WTC11 (cell line): ENCODE measurements at regions not wholly inside any gene's neighbourhood (a gene's known extent, or its start where the extent isn't known, plus 50 kb on each side); places are given as distances from the start of the nearest gene placed in this dataset.

ENCODE experiments used
- ATF2 ChIP-seq: sonication (generic); formaldehyde crosslinking; IDR thresholded peaks from 2 replicates; pipeline ENCODE4 v1.8.1; 2022; ENCODE audit warnings: low read depth, missing genetic modification reagents, borderline replicate concordance
- HMGA2 ChIP-seq: fragments of 250-450 bp; sonication (Bioruptor Pico); IDR thresholded peaks from 2 replicates; pipeline ENCODE4 v1.4.0; 2021; ENCODE audit warnings: mild to moderate bottlenecking, moderate library complexity
- SMAD4 ChIP-seq: sonication (generic); formaldehyde crosslinking; IDR thresholded peaks from 2 replicates; pipeline ENCODE4 v1.8.0; 2022; ENCODE audit warnings: mild to moderate bottlenecking, missing genetic modification reagents
- SP1 ChIP-seq: sonication (generic); formaldehyde crosslinking; conservative IDR thresholded peaks from 2 replicates; pipeline ENCODE4 v1.8.1; 2022; ENCODE audit warnings: missing genetic modification reagents
- ZBTB21 ChIP-seq: sonication (generic); formaldehyde crosslinking; IDR thresholded peaks from 2 replicates; pipeline ENCODE4 v1.8.1; 2023; ENCODE audit warnings: mild to moderate bottlenecking, missing genetic modification reagents, borderline replicate concordance
- ZNF138 ChIP-seq: sonication (generic); formaldehyde crosslinking; conservative IDR thresholded peaks from 2 replicates; pipeline ENCODE4 v1.8.1; 2022; ENCODE audit warnings: mild to moderate bottlenecking, moderate library complexity, missing genetic modification reagents
- ZNF263 ChIP-seq: sonication (generic); formaldehyde crosslinking; IDR thresholded peaks from 2 replicates; pipeline ENCODE4 v1.8.1; 2022; ENCODE audit warnings: low read depth, mild to moderate bottlenecking, moderate library complexity, missing genetic modification reagents
- TF ChIP-seq, protein P1 (sequence below): fragments of 200-600 bp; IDR thresholded peaks from 2 replicates; pipeline ENCODE4 v1.8.0; 2022; ENCODE audit warnings: antibody characterized with exemption
- TF ChIP-seq, protein P2 (sequence below): sonication (generic); formaldehyde crosslinking; conservative IDR thresholded peaks from 2 replicates; pipeline ENCODE4 v1.8.1; 2023; ENCODE audit warnings: mild to moderate bottlenecking, low read depth, missing genetic modification reagents, moderate library complexity

DNA sequence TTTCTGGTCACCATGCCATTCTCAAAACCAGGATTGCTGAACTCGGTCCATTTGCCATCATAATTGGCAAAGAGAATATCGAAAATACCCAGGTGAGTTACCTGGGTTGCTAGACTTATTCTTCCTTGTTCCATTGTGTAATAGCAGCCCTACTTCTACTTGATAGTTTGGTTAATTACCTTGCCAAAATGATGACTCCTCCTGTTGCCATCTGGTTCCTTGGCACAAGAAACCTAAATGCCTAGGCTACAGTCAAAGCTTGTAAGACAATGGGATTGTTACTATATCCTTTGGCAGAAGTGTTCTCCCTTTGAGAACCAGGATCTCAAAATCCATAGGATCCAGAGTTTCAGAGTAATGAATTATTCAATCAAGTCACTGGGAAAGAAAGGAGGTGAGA is 373.2 kb upstream of the ACTBL2 start:
- TF ChIP-seq ZNF263 (CRISPR knock-in tag) = no peak
- no peak for TF ChIP-seq ATF2
- TF ChIP-seq, protein P1, sequence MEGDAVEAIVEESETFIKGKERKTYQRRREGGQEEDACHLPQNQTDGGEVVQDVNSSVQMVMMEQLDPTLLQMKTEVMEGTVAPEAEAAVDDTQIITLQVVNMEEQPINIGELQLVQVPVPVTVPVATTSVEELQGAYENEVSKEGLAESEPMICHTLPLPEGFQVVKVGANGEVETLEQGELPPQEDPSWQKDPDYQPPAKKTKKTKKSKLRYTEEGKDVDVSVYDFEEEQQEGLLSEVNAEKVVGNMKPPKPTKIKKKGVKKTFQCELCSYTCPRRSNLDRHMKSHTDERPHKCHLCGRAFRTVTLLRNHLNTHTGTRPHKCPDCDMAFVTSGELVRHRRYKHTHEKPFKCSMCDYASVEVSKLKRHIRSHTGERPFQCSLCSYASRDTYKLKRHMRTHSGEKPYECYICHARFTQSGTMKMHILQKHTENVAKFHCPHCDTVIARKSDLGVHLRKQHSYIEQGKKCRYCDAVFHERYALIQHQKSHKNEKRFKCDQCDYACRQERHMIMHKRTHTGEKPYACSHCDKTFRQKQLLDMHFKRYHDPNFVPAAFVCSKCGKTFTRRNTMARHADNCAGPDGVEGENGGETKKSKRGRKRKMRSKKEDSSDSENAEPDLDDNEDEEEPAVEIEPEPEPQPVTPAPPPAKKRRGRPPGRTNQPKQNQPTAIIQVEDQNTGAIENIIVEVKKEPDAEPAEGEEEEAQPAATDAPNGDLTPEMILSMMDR = no peak
- no peak for TF ChIP-seq HMGA2 (CRISPR knock-in tag)
- TF ChIP-seq SMAD4 (CRISPR knock-in tag) = no peak
- TF ChIP-seq SP1 = no peak
- TF ChIP-seq ZNF138 (CRISPR knock-in tag) = no peak
- TF ChIP-seq ZBTB21 = no peak
- TF ChIP-seq, protein P2, sequence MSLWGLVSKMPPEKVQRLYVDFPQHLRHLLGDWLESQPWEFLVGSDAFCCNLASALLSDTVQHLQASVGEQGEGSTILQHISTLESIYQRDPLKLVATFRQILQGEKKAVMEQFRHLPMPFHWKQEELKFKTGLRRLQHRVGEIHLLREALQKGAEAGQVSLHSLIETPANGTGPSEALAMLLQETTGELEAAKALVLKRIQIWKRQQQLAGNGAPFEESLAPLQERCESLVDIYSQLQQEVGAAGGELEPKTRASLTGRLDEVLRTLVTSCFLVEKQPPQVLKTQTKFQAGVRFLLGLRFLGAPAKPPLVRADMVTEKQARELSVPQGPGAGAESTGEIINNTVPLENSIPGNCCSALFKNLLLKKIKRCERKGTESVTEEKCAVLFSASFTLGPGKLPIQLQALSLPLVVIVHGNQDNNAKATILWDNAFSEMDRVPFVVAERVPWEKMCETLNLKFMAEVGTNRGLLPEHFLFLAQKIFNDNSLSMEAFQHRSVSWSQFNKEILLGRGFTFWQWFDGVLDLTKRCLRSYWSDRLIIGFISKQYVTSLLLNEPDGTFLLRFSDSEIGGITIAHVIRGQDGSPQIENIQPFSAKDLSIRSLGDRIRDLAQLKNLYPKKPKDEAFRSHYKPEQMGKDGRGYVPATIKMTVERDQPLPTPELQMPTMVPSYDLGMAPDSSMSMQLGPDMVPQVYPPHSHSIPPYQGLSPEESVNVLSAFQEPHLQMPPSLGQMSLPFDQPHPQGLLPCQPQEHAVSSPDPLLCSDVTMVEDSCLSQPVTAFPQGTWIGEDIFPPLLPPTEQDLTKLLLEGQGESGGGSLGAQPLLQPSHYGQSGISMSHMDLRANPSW (CRISPR knock-in tag) = no peak
